VCaP (cell line): ENCODE measurements at regions not wholly inside any gene's neighbourhood (a gene's known extent, or its start where the extent isn't known, plus 50 kb on each side); places are given as distances from the start of the nearest gene placed in this dataset.

Experiments used
- H3K27ac ChIP-seq: fragments of 450-650 bp; 2 replicates; pipeline ENCODE4 v1.5.1; 2017
- CTCF ChIP-seq: fragments of 450-650 bp; conservative IDR thresholded peaks from 2 replicates; pipeline ENCODE4 v1.5.1; 2017; ENCODE audit warnings: mild to moderate bottlenecking, moderate library complexity

GRCh38 chr4:43550981-43551627 is 658.6 kb downstream of the GRXCR1 start:
- no peak for TF ChIP-seq CTCF
- no peak overlapping the region for H3K27ac ChIP-seq

- TF ChIP-seq CTCF: no peak
- no peak overlapping the region for H3K27ac ChIP-seq
Measured at GRCh38 chr4:43556262-43556661, 663.7 kb downstream of the GRXCR1 start.

DNA sequence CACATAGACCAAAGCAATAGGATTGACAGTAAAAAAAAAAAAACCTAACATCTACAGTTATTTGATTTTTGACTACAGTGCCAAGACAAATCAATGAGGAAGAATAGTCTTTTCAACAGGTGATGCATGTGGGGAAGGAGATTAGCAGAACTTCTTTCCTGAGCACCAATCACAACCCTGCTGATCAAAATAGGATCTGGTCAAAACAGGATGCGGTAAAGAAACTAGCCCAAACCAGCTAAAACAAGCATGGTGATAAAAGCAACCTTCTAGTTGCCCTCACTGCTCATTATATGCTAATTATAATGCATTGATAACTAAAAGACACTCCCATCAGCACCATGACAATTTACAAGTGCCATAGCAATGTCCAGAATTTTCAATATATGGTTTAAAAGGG is 667.5 kb downstream of the GRXCR1 start:
- TF ChIP-seq CTCF: no peak
- H3K27ac ChIP-seq: no peak overlapping the region

DNA sequence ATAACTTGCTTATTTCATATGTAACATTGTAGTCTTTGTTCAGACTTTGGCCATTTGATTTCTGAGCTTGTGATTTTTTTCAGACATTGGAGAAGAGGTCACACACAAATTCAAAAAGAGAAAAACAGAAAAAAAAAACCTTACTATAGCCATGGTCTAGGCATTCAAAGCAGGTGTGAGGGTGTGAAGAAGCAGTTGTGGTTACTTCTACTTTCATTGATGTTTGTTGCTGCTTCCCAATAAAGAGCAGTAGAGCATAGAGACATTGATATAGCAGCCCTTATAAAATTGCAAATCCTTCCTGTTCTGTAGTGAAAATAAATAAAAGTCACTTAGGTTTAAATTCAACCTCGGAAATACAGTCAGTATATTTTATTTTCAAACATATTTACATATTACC is 671.6 kb downstream of the GRXCR1 start:
- no peak overlapping the region for H3K27ac ChIP-seq
- no peak for TF ChIP-seq CTCF

GRCh38 chr4:43564591-43564990 is 672.1 kb downstream of the GRXCR1 start:
- no peak for TF ChIP-seq CTCF
- H3K27ac ChIP-seq: no peak overlapping the region

- TF ChIP-seq CTCF: no peak
- no peak overlapping the region for H3K27ac ChIP-seq
Measured at GRCh38 chr4:43567644-43568043, 675.1 kb downstream of the GRXCR1 start.

GRCh38 chr4:43586813-43587212 is 694.3 kb downstream of the GRXCR1 start:
- no peak for TF ChIP-seq CTCF
- no peak overlapping the region for H3K27ac ChIP-seq

DNA sequence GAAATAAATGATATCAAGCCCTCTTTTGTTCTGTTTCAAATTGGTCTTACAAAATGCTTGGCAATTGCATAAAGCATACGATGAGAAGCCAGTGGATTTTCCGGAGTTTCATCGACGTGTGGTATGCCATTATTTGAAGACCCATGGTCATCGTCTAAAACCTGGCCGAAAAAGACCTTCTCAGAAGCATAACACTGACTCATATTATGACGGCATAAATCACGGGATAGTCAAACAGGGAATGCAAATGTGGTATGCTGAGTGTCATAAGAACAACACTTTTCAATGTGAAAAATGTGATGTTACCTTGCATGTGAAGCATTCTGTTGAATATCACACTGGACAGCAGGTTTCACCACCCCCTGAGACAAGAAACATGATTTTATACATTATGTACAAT is 695.2 kb downstream of the GRXCR1 start:
- H3K27ac ChIP-seq: no peak overlapping the region
- TF ChIP-seq CTCF: no peak
